HepG2 (cell line): ENCODE measurements at regions not wholly inside any gene's neighbourhood (a gene's known extent, or its start where the extent isn't known, plus 50 kb on each side); places are given as distances from the start of the nearest gene placed in this dataset.

Experiments used
- CTCF ChIP-seq: sonication (generic); formaldehyde crosslinking; IDR thresholded peaks from 2 replicates; pipeline ENCODE4 v1.5.0; 2020; ENCODE audit warnings: mild to moderate bottlenecking, missing genetic modification reagents, moderate library complexity
- KDM3A ChIP-seq: IDR thresholded peaks from 2 replicates; pipeline ENCODE4 v1.6.1; 2018; ENCODE audit warnings: low read depth, missing compliant biosample characterization
- MYNN ChIP-seq: sonication (generic); formaldehyde crosslinking; IDR thresholded peaks from 2 replicates; pipeline ENCODE4 v1.4.0; 2020; ENCODE audit warnings: mild to moderate bottlenecking, low read depth, missing genetic modification reagents
- NFE2L1 ChIP-seq: sonication (generic); formaldehyde crosslinking; IDR thresholded peaks from 2 replicates; pipeline ENCODE4 v1.4.0; 2020; ENCODE audit warnings: missing genetic modification reagents, mild to moderate bottlenecking, borderline replicate concordance
- NFIC ChIP-seq: IDR thresholded peaks from 2 replicates; pipeline ENCODE4 v1.6.1; 2012; ENCODE audit warnings: mild to moderate bottlenecking, low read length, inconsistent platforms
- NR2C2 ChIP-seq: sonication (generic); formaldehyde crosslinking; IDR thresholded peaks from 2 replicates; pipeline ENCODE4 v1.4.0; 2020; ENCODE audit warnings: missing genetic modification reagents, mild to moderate bottlenecking, moderate library complexity, borderline replicate concordance
- TARDBP ChIP-seq: sonication (generic); formaldehyde crosslinking; IDR thresholded peaks from 2 replicates; pipeline ENCODE4 v1.8.0; 2022; ENCODE audit warnings: mild to moderate bottlenecking, missing genetic modification reagents
- TBX2 ChIP-seq: sonication (generic); formaldehyde crosslinking; IDR thresholded peaks from 2 replicates; pipeline ENCODE4 v1.5.0; 2020; ENCODE audit warnings: missing genetic modification reagents, mild to moderate bottlenecking, borderline replicate concordance

GRCh38 chr12:94055528-94055927 is 92.8 kb upstream of the PLXNC1 start:
- TF ChIP-seq TBX2 (CRISPR knock-in tag) = no peak
- no peak for TF ChIP-seq NFIC
- TF ChIP-seq CTCF (CRISPR knock-in tag) = no peak
- TF ChIP-seq NR2C2 (CRISPR knock-in tag) = no peak
- no peak for TF ChIP-seq MYNN (CRISPR knock-in tag)
- no peak for TF ChIP-seq KDM3A (CRISPR knock-in tag)
- TF ChIP-seq TARDBP (CRISPR knock-in tag) = no peak
- no peak for TF ChIP-seq NFE2L1 (CRISPR knock-in tag)
